Astrocyte (in vitro differentiated cells and primary cell): ENCODE measurements at regions not wholly inside any gene's neighbourhood (a gene's known extent, or its start where the extent isn't known, plus 50 kb on each side); places are given as distances from the start of the nearest gene placed in this dataset.

Experiments
- DNase-seq: peaks from one replicate; pipeline ENCODE4 v3.0.0-alpha.2; 2010; ENCODE audit warnings: low read depth
- FAIRE-seq: peaks from 2 replicates; lab custom pipeline; 2011; peaks lifted over from hg19 to GRCh38; lab: Jason Lieb, UNC
- H2AFZ ChIP-seq: 2 replicates; pipeline ENCODE4 v1.6.0; 2012; ENCODE audit warnings: low read depth, low read length, inconsistent platforms
- H3K27ac ChIP-seq: 2 replicates; pipeline ENCODE4 v1.5.1; 2011; ENCODE audit warnings: low read depth, low read length, inconsistent platforms
- H3K27me3 ChIP-seq: 2 replicates; pipeline ENCODE4 v1.6.0; 2011; ENCODE audit warnings: low read length, inconsistent platforms; ENCODE audit not compliant: insufficient read depth
- H3K36me3 ChIP-seq: 2 replicates; pipeline ENCODE4 v1.5.1; 2011; ENCODE audit warnings: low read length, inconsistent platforms; ENCODE audit not compliant: insufficient read depth
- H3K4me1 ChIP-seq: 2 replicates; pipeline ENCODE4 v1.5.1; 2011; ENCODE audit warnings: low read length, inconsistent platforms; ENCODE audit not compliant: insufficient read depth
- H3K4me2 ChIP-seq: 2 replicates; pipeline ENCODE4 v1.6.0; 2012; ENCODE audit warnings: low read length, inconsistent platforms
- H3K4me3 ChIP-seq: 2 replicates; pipeline ENCODE4 v1.5.1; 2011; ENCODE audit warnings: low read depth, mild to moderate bottlenecking, low read length, inconsistent platforms; ENCODE audit not compliant: insufficient read depth
- H3K79me2 ChIP-seq: 2 replicates; pipeline ENCODE4 v1.6.0; 2012; ENCODE audit warnings: mild to moderate bottlenecking, low read length, inconsistent platforms; ENCODE audit not compliant: insufficient read depth
- H3K9ac ChIP-seq: 2 replicates; pipeline ENCODE4 v1.6.0; 2012; ENCODE audit warnings: mild to moderate bottlenecking, low read length, inconsistent platforms
- H3K9me3 ChIP-seq: 2 replicates; pipeline ENCODE4 v1.5.1; 2012; ENCODE audit warnings: low read depth, mild to moderate bottlenecking, low read length, inconsistent platforms; ENCODE audit not compliant: insufficient read depth
- H4K20me1 ChIP-seq: 2 replicates; pipeline ENCODE4 v1.6.0; 2012; ENCODE audit warnings: low read length, inconsistent platforms; ENCODE audit not compliant: insufficient read depth
- H3K27ac Mint-ChIP-seq: one replicate; pipeline ENCODE4 v1.8.0; 2021; ENCODE audit warnings: mild to moderate bottlenecking, mixed read lengths; ENCODE audit not compliant: unreplicated experiment
- H3K27me3 Mint-ChIP-seq: one replicate; pipeline ENCODE4 v1.8.0; 2021; ENCODE audit warnings: low read depth, mixed read lengths; ENCODE audit not compliant: unreplicated experiment
- H3K36me3 Mint-ChIP-seq: one replicate; pipeline ENCODE4 v1.8.0; 2021; ENCODE audit warnings: low read depth, mixed read lengths; ENCODE audit not compliant: unreplicated experiment
- H3K4me1 Mint-ChIP-seq: one replicate; pipeline ENCODE4 v1.8.0; 2021; ENCODE audit warnings: low read depth, mixed read lengths; ENCODE audit not compliant: unreplicated experiment
- H3K4me3 Mint-ChIP-seq: one replicate; pipeline ENCODE4 v1.8.0; 2021; ENCODE audit warnings: mild to moderate bottlenecking, moderate library complexity, mixed read lengths; ENCODE audit not compliant: unreplicated experiment
- H3K9me3 Mint-ChIP-seq: one replicate; pipeline ENCODE4 v1.8.0; 2021; ENCODE audit warnings: mild to moderate bottlenecking, mixed read lengths; ENCODE audit not compliant: unreplicated experiment
- CTCF ChIP-seq: IDR thresholded peaks from 2 replicates; pipeline ENCODE4 v1.5.1; 2011; ENCODE audit warnings: low read depth, mild to moderate bottlenecking, inconsistent platforms, low read length, moderate library complexity; ENCODE audit not compliant: insufficient read depth
- EZH2 ChIP-seq: IDR thresholded peaks from 2 replicates; pipeline ENCODE4 v1.6.1; 2012; ENCODE audit warnings: mild to moderate bottlenecking, low read length, inconsistent platforms; ENCODE audit not compliant: insufficient read depth

GRCh38 chr18:73212442-73212841 lies 344.7 kb upstream of the NETO1 start:
- Histone ChIP-seq H3K4me1 (no peaks in the 10 kb centered on the region), H3K4me3 (no peak overlapping the region), H3K36me3 (no peaks in the 10 kb centered on the region), H3K9me3 (no peaks in the 10 kb centered on the region), H4K20me1 (no peaks in the 10 kb centered on the region), H3K79me2 (no peaks in the 10 kb centered on the region), H3K27me3 (no peaks in the 10 kb centered on the region), H2AFZ (no peak overlapping the region), H3K9ac (no peak overlapping the region), H3K4me2 (no peak overlapping the region), H3K27ac (no peak overlapping the region)
- Mint-ChIP-seq H3K27me3 (no peaks in the 10 kb centered on the region), H3K27ac (no peak overlapping the region), H3K4me3 (no peak overlapping the region), H3K4me1 (no peaks in the 10 kb centered on the region), H3K9me3 (peaks cover 7% of the 10 kb centered on the region), H3K36me3 (no peaks in the 10 kb centered on the region)
- DNase-seq (no peak), FAIRE-seq (no peak)
- TF ChIP-seq EZH2 = no peak

- DNase-seq = peak; percentile 8
These were observed 334.2 kb upstream of the NETO1 start for GRCh38 chr18:73201940-73202339.

GRCh38 chr18:73199151-73199550 lies 331.4 kb upstream of the NETO1 start:
- Histone ChIP-seq H3K9me3 (no peaks in the 10 kb centered on the region), H3K4me3 (no peak overlapping the region), H3K4me1 (no peaks in the 10 kb centered on the region), H3K36me3 (no peaks in the 10 kb centered on the region), H3K9ac (no peak overlapping the region), H3K79me2 (no peaks in the 10 kb centered on the region), H3K27me3 (no peaks in the 10 kb centered on the region), H3K27ac (no peak overlapping the region), H3K4me2 (no peak overlapping the region), H2AFZ (no peak overlapping the region), H4K20me1 (no peaks in the 10 kb centered on the region)
- Mint-ChIP-seq H3K36me3 (no peaks in the 10 kb centered on the region), H3K4me3 (no peak overlapping the region), H3K27ac (no peak overlapping the region), H3K27me3 (no peaks in the 10 kb centered on the region), H3K9me3 (no peaks in the 10 kb centered on the region), H3K4me1 (no peaks in the 10 kb centered on the region)
- no peak for FAIRE-seq
- TF ChIP-seq CTCF (no peak), EZH2 (no peak)
- peak; percentile 35 for DNase-seq

More at GRCh38 chr18:73201940-73202339, 334.2 kb upstream of the NETO1 start:
- no peak overlapping the region for H3K4me2 ChIP-seq
- no peaks in the 10 kb centered on the region for H3K36me3 ChIP-seq
- H4K20me1 ChIP-seq = no peaks in the 10 kb centered on the region
- Mint-ChIP-seq H3K4me1 (no peaks in the 10 kb centered on the region), H3K27ac (no peak overlapping the region), H3K27me3 (no peaks in the 10 kb centered on the region), H3K9me3 (no peaks in the 10 kb centered on the region), H3K4me3 (no peak overlapping the region), H3K36me3 (no peaks in the 10 kb centered on the region)
- H3K27ac ChIP-seq = no peak overlapping the region
- no peak overlapping the region for H3K4me3 ChIP-seq
- H2AFZ ChIP-seq = no peak overlapping the region
- H3K9ac ChIP-seq = no peak overlapping the region
- H3K4me1 ChIP-seq = no peaks in the 10 kb centered on the region
- no peaks in the 10 kb centered on the region for H3K27me3 ChIP-seq
- TF ChIP-seq CTCF (no peak), EZH2 (no peak)
- no peaks in the 10 kb centered on the region for H3K79me2 ChIP-seq
- H3K9me3 ChIP-seq = no peaks in the 10 kb centered on the region
- FAIRE-seq = no peak
